ENCODE measurements at regions not wholly inside any gene's neighbourhood (a gene's known extent, or its start where the extent isn't known, plus 50 kb on each side); places are given as distances from the start of the nearest gene placed in this dataset.

- CTCF ChIA-PET: no interaction called here
- Mint-ChIP-seq H3K27me3 (ENCODE audit: low read depth) (no peaks in the 10 kb centered on the region), H3K36me3 (ENCODE audit: low read depth) (no peaks in the 10 kb centered on the region), H3K4me1 (ENCODE audit: low read depth) (no peaks in the 10 kb centered on the region), H3K9me3 (ENCODE audit: insufficient read depth) (peaks cover 7% of the 10 kb centered on the region), H3K27ac (no peak overlapping the region), H3K4me3 (no peak overlapping the region)
- ATAC-seq (no peak), DNase-seq (no peak)
- POLR2A ChIA-PET: no interaction called here
Measured at GRCh38 chr18:40577981-40578365, 1377.1 kb upstream of the PIK3C3 start.

- ATAC-seq: no peak
Measured at GRCh38 chr18:40577239-40577980, 1377.6 kb upstream of the PIK3C3 start.

GRCh38 chr18:40576507-40577115 is 1378.4 kb upstream of the PIK3C3 start:
- POLR2A ChIA-PET: no interaction called here
- ATAC-seq (no peak), DNase-seq (no peak)
- no peaks in the 10 kb centered on the region for H3K36me3 Mint-ChIP-seq (ENCODE audit: low read depth)
- H3K27ac Mint-ChIP-seq: no peak overlapping the region
- H3K4me1 Mint-ChIP-seq (ENCODE audit: low read depth): no peaks in the 10 kb centered on the region
- no peaks in the 10 kb centered on the region for H3K27me3 Mint-ChIP-seq (ENCODE audit: low read depth)
- CTCF ChIA-PET: no interaction called here
- peaks cover 7% of the 10 kb centered on the region for H3K9me3 Mint-ChIP-seq (ENCODE audit: insufficient read depth)
- H3K4me3 Mint-ChIP-seq: no peak overlapping the region

More at GRCh38 chr18:40577239-40577980, 1377.6 kb upstream of the PIK3C3 start:
- H3K9me3 Mint-ChIP-seq (ENCODE audit: insufficient read depth): peaks cover 7% of the 10 kb centered on the region
- H3K4me1 Mint-ChIP-seq (ENCODE audit: low read depth): no peaks in the 10 kb centered on the region
- no peaks in the 10 kb centered on the region for H3K36me3 Mint-ChIP-seq (ENCODE audit: low read depth)
- H3K27ac Mint-ChIP-seq: no peak overlapping the region
- ChIA-PET POLR2A (no interaction called here), CTCF (no interaction called here)
- no peak for DNase-seq
- H3K4me3 Mint-ChIP-seq: no peak overlapping the region
- no peaks in the 10 kb centered on the region for H3K27me3 Mint-ChIP-seq (ENCODE audit: low read depth)

- Mint-ChIP-seq H3K27me3 (ENCODE audit: low read depth) (no peaks in the 10 kb centered on the region), H3K4me1 (ENCODE audit: low read depth) (no peaks in the 10 kb centered on the region), H3K9me3 (ENCODE audit: insufficient read depth) (peaks cover 27% of the 10 kb centered on the region), H3K36me3 (ENCODE audit: low read depth) (no peaks in the 10 kb centered on the region), H3K4me3 (no peak overlapping the region), H3K27ac (no peak overlapping the region)
- ChIA-PET POLR2A (no interaction called here), CTCF (no interaction called here)
- ATAC-seq (no peak), DNase-seq (no peak)
Measured at GRCh38 chr18:40570615-40571014, 1384.4 kb upstream of the PIK3C3 start.

DNA sequence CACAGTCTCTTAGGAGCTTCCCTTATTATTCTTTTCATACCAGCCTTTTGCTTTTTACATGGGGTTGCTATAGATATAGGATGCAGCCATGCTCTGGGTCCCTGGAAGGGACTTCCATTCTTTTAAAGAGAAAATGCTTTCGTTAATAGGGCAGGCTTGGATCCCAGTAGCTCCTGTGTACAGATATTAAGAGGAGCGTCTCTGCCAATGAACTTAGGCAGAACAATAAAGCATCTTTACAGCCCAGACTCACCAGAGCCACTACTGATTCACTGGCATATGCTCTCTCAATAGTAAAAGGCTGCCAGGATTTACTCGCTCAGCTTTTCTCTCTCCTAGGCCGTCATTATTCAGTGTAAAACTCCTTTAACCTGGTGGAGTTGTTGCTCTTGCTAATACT is 1385.4 kb upstream of the PIK3C3 start:
- Mint-ChIP-seq H3K4me3 (no peak overlapping the region), H3K9me3 (ENCODE audit: insufficient read depth) (peaks cover 27% of the 10 kb centered on the region), H3K4me1 (ENCODE audit: low read depth) (no peaks in the 10 kb centered on the region), H3K27me3 (ENCODE audit: low read depth) (no peaks in the 10 kb centered on the region), H3K27ac (no peak overlapping the region), H3K36me3 (ENCODE audit: low read depth) (no peaks in the 10 kb centered on the region)
- CTCF ChIA-PET: no interaction called here
- ATAC-seq (no peak), DNase-seq (no peak)
- POLR2A ChIA-PET: no interaction called here

DNA sequence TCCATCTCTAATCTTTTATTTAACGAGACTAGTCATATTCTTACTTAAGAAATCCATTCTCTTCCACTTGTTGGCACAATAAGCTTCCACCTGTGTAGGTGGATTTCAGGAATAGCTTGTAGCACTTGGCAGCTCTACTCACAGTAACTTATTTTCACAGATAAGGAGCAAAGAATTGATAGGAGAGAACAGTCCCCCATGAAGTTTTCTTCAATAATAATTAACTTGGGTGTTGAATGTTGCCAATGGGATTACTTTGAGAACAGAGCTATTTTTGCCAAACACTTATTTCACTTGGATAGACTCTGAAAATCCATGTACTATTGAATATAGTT is 1388.6 kb upstream of the PIK3C3 start:
- Mint-ChIP-seq H3K9me3 (ENCODE audit: insufficient read depth) (peaks cover 26% of the 10 kb centered on the region), H3K27ac (no peak overlapping the region), H3K4me1 (ENCODE audit: low read depth) (no peaks in the 10 kb centered on the region), H3K36me3 (ENCODE audit: low read depth) (no peaks in the 10 kb centered on the region), H3K27me3 (ENCODE audit: low read depth) (no peaks in the 10 kb centered on the region), H3K4me3 (no peak overlapping the region)
- ChIA-PET POLR2A (no interaction called here), CTCF (no interaction called here)
- DNase-seq (no peak), ATAC-seq (no peak)

- no peak for ATAC-seq
- Mint-ChIP-seq H3K9me3 (ENCODE audit: insufficient read depth) (peaks cover 22% of the 10 kb centered on the region), H3K4me1 (ENCODE audit: low read depth) (no peaks in the 10 kb centered on the region), H3K36me3 (ENCODE audit: low read depth) (no peaks in the 10 kb centered on the region), H3K27me3 (ENCODE audit: low read depth) (no peaks in the 10 kb centered on the region), H3K27ac (no peak overlapping the region), H3K4me3 (no peak overlapping the region)
- ChIA-PET CTCF (no interaction called here), POLR2A (no interaction called here)
- no peak for DNase-seq
Measured at GRCh38 chr18:40565805-40566509, 1389.1 kb upstream of the PIK3C3 start.

DNA sequence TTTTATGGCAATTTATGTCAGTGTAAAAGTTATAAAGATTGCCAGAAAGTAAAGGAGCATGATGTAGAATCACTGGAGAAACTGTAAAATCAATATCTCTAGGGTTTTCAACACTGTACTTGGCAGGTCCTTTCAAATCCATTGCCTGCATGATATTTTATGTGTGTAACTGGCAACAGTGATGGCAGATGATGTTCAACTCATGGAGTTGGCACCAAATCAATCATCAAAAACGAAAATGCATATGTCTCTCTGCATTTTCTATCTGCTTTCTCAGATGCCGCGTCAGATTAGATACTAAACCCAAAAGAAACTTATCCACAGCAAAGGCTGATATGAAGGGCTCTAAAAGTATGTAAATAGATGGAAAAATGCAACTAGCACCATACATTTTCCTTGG is 1395.5 kb upstream of the PIK3C3 start:
- H3K4me3 Mint-ChIP-seq: no peak overlapping the region
- DNase-seq: no peak
- no peaks in the 10 kb centered on the region for H3K36me3 Mint-ChIP-seq (ENCODE audit: low read depth)
- POLR2A ChIA-PET: no interaction called here
- H3K9me3 Mint-ChIP-seq (ENCODE audit: insufficient read depth): peaks cover 14% of the 10 kb centered on the region
- H3K27ac Mint-ChIP-seq: no peak overlapping the region
- CTCF ChIA-PET: no interaction called here
- ATAC-seq: no peak
- no peaks in the 10 kb centered on the region for H3K4me1 Mint-ChIP-seq (ENCODE audit: low read depth)
- no peaks in the 10 kb centered on the region for H3K27me3 Mint-ChIP-seq (ENCODE audit: low read depth)

GRCh38 chr18:40558706-40559392 is 1396.2 kb upstream of the PIK3C3 start:
- ChIA-PET POLR2A (no interaction called here), CTCF (no interaction called here)
- peaks cover 14% of the 10 kb centered on the region for H3K9me3 Mint-ChIP-seq (ENCODE audit: insufficient read depth)
- ATAC-seq (no peak), DNase-seq (no peak)
- H3K4me1 Mint-ChIP-seq (ENCODE audit: low read depth): no peaks in the 10 kb centered on the region
- no peak overlapping the region for H3K4me3 Mint-ChIP-seq
- H3K27ac Mint-ChIP-seq: no peak overlapping the region
- no peaks in the 10 kb centered on the region for H3K36me3 Mint-ChIP-seq (ENCODE audit: low read depth)
- H3K27me3 Mint-ChIP-seq (ENCODE audit: low read depth): no peaks in the 10 kb centered on the region

- ATAC-seq (no peak), DNase-seq (no peak)
- H3K36me3 Mint-ChIP-seq (ENCODE audit: low read depth): no peaks in the 10 kb centered on the region
- no peak overlapping the region for H3K27ac Mint-ChIP-seq
- ChIA-PET POLR2A (no interaction called here), CTCF (no interaction called here)
- no peaks in the 10 kb centered on the region for H3K27me3 Mint-ChIP-seq (ENCODE audit: low read depth)
- H3K4me1 Mint-ChIP-seq (ENCODE audit: low read depth): no peaks in the 10 kb centered on the region
- no peak overlapping the region for H3K4me3 Mint-ChIP-seq
- H3K9me3 Mint-ChIP-seq (ENCODE audit: insufficient read depth): peaks cover 7% of the 10 kb centered on the region
Measured at GRCh38 chr18:40555914-40556313, 1399.1 kb upstream of the PIK3C3 start.

DNA sequence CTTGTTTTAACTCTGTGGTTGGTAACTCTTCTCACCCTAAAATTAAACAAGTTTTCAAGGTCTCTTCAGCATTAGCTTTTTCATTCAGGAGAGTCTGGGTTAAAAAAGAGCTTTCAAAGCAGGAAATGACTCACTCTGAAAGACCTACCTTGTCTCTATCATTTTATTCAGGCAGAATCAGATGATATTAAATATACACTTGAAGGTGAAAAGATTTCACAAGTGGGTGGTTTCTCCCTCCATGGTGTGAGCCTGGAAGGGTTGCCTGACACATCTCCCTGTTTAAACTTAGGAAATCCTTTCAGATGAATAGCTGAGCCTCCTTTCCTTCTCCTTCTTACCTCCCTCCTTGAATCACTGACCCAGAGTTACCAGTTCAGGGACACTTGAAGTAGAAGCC is 1402.0 kb upstream of the PIK3C3 start:
- H3K36me3 Mint-ChIP-seq (ENCODE audit: low read depth): no peaks in the 10 kb centered on the region
- H3K27ac Mint-ChIP-seq: no peak overlapping the region
- ChIA-PET CTCF (no interaction called here), POLR2A (no interaction called here)
- no peaks in the 10 kb centered on the region for H3K27me3 Mint-ChIP-seq (ENCODE audit: low read depth)
- peaks cover 4% of the 10 kb centered on the region for H3K9me3 Mint-ChIP-seq (ENCODE audit: insufficient read depth)
- no peaks in the 10 kb centered on the region for H3K4me1 Mint-ChIP-seq (ENCODE audit: low read depth)
- no peak overlapping the region for H3K4me3 Mint-ChIP-seq
- ATAC-seq (no peak), DNase-seq (no peak)

GRCh38 chr18:40546875-40547274 is 1408.2 kb upstream of the PIK3C3 start:
- H3K27me3 Mint-ChIP-seq (ENCODE audit: low read depth): no peaks in the 10 kb centered on the region
- no peaks in the 10 kb centered on the region for H3K36me3 Mint-ChIP-seq (ENCODE audit: low read depth)
- ChIA-PET POLR2A (no interaction called here), CTCF (no interaction called here)
- H3K4me3 Mint-ChIP-seq: no peak overlapping the region
- H3K27ac Mint-ChIP-seq: no peak overlapping the region
- no peaks in the 10 kb centered on the region for H3K4me1 Mint-ChIP-seq (ENCODE audit: low read depth)
- H3K9me3 Mint-ChIP-seq (ENCODE audit: insufficient read depth): peaks cover 4% of the 10 kb centered on the region
- DNase-seq: no peak
- no peak for ATAC-seq
